Esophagus muscularis mucosa (tissue), 4 donors: ENCODE measurements at regions not wholly inside any gene's neighbourhood (a gene's known extent, or its start where the extent isn't known, plus 50 kb on each side); places are given as distances from the start of the nearest gene placed in this dataset.

Source experiments
- DNase-seq: peaks from one replicate; pipeline ENCODE4 v3.0.0-alpha.2; 2017; ENCODE audit errors: extremely low spot score
- H3K27ac ChIP-seq, 4 donors: fragments of 200-600 bp; sonication (generic); replicated peaks in 1 of 4; 1 replicate in 3 of 4; 2 replicates in 1 of 4; pipeline ENCODE4 v1.5.1; 2016 to 2019; ENCODE audit warnings: mild to moderate bottlenecking in 1 of 4
- H3K27me3 ChIP-seq, 4 donors: fragments of 200-600 bp; sonication (generic); one replicate each; pipeline versions ENCODE4 v1.5.1 to v1.6.0; 2016 to 2019
- H3K36me3 ChIP-seq, 4 donors: fragments of 200-600 bp; sonication (generic); one replicate each; pipeline ENCODE4 v1.5.1; 2016 to 2019
- H3K4me1 ChIP-seq, 4 donors: fragments of 200-600 bp; sonication (generic); one replicate each; pipeline ENCODE4 v1.5.1; 2016 to 2019
- H3K4me3 ChIP-seq, 4 donors: fragments of 200-600 bp; sonication (generic); 1 replicate in 2 of 4; 2 replicates in 2 of 4; pipeline ENCODE4 v1.5.1; 2016 to 2019; ENCODE audit warnings: mild to moderate bottlenecking in 4 of 4, moderate library complexity in 1 of 4
- H3K9me3 ChIP-seq, 4 donors: fragments of 200-600 bp; sonication (generic); 1 replicate in 3 of 4; 2 replicates in 1 of 4; pipeline ENCODE4 v1.5.1; 2016 to 2019
- EP300 ChIP-seq: sonication (generic); formaldehyde crosslinking; IDR thresholded peaks from one replicate; pipeline ENCODE4 v1.6.1; 2017; ENCODE audit warnings: antibody characterized with exemption
- POLR2A ChIP-seq: fragments of 450-650 bp; IDR thresholded peaks from one replicate; pipeline ENCODE4 v1.6.1; 2017; ENCODE audit warnings: antibody characterized with exemption, moderate library complexity, mild to moderate bottlenecking, low read depth
- POLR2AphosphoS5 ChIP-seq, 2 donors: sonication (generic); formaldehyde crosslinking; IDR thresholded peaks; one replicate each; pipeline ENCODE4 v1.6.1; 2017; ENCODE audit warnings: antibody characterized with exemption in 2 of 2
- WGBS: methylation state at CpG from one replicate; pipeline ENCODE4 v1.1.5; 2018; 5-methylcytosine and 5-hydroxymethylcytosine counted together
- intact Hi-C: fragments of 100-400 bp; cut with DNase I; formaldehyde crosslinking; loops from one replicate; pipeline ENCODE4 v1.15.1; 2023
- TF ChIP-seq, protein P1 (sequence below), 3 experiments: fragments of 200-600 bp in 2 of 3; fragments of 450-650 bp in 1 of 3; sonication (generic) in 2 of 3; IDR thresholded peaks; one replicate each; pipeline ENCODE4 v1.5.1; 2017 to 2019; ENCODE audit warnings: antibody characterized with exemption in 3 of 3, mild to moderate bottlenecking in 2 of 3, moderate library complexity in 1 of 3

DNA sequence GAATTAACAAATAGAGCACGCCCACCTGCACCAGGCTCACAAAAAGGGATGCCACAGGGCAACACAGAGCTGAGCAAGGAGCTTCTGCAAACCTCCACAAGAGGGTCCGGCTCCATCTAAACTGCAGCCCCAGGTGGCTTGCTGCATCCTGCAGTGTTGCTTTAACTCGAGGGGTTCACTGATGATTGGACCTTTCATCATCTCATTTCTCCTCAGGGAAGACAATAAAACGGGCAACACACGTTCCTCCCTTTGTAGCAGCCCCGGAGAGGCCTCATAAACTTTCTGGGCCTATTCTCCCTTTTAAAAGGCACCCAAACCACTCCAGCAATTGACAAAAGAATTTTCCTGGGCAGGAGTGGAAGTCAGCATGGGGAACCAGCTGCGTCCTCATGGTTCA, 161.5 kb upstream of the CDH4 start:
- TF ChIP-seq, protein P1, sequence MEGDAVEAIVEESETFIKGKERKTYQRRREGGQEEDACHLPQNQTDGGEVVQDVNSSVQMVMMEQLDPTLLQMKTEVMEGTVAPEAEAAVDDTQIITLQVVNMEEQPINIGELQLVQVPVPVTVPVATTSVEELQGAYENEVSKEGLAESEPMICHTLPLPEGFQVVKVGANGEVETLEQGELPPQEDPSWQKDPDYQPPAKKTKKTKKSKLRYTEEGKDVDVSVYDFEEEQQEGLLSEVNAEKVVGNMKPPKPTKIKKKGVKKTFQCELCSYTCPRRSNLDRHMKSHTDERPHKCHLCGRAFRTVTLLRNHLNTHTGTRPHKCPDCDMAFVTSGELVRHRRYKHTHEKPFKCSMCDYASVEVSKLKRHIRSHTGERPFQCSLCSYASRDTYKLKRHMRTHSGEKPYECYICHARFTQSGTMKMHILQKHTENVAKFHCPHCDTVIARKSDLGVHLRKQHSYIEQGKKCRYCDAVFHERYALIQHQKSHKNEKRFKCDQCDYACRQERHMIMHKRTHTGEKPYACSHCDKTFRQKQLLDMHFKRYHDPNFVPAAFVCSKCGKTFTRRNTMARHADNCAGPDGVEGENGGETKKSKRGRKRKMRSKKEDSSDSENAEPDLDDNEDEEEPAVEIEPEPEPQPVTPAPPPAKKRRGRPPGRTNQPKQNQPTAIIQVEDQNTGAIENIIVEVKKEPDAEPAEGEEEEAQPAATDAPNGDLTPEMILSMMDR (IDR thresholded peaks at IDR 0.05) = no peak
- TF ChIP-seq EP300 (no peak), POLR2A (no peak), POLR2AphosphoS5 (IDR thresholded peaks at IDR 0.05) (no peak)
- Histone ChIP-seq H3K4me3 (no peak overlapping the region), H3K9me3 (peaks cover 0 to 10% (median 5%) of the 10 kb centered on the region in 4 donors), H3K36me3 (no peaks in the 10 kb centered on the region), H3K4me1 (no peaks in the 10 kb centered on the region), H3K27me3 (no peaks in the 10 kb centered on the region), H3K27ac (no peak overlapping the region)
- WGBS = 62% methylated on average over 7 of the region's 7 CpGs
- intact Hi-C loops = no loop called here
- DNase-seq = no peak

GRCh38 chr20:61092251-61092650, 159.8 kb upstream of the CDH4 start:
- Histone ChIP-seq H3K27me3 (no peaks in the 10 kb centered on the region), H3K9me3 (peaks cover 0 to 10% (median 5%) of the 10 kb centered on the region in 4 donors), H3K4me1 (no peaks in the 10 kb centered on the region), H3K36me3 (no peaks in the 10 kb centered on the region), H3K4me3 (no peak overlapping the region), H3K27ac (no peak overlapping the region)
- TF ChIP-seq, protein P1 (IDR thresholded peaks at IDR 0.05) = no peak
- intact Hi-C loops = no loop called here
- DNase-seq = no peak
- 87% methylated on average over 9 of the region's 9 CpGs for WGBS

DNA sequence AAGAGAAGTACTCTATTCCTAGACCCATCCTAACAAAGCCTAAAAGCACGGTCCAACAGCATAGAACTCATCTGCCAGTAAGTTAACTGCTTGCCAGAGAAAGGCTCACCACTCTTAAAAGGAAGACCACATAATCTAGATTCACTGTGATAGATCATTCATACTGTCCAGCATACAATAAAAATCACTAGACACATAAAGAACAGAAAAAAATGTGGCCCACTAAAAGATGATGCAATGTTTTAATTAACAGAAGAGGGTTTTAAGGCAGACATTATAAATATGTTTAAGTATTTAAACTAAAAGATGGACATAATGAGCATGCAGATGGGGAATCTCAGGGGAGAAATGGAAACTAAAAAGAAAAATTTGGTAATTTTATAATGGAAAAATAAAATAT, 157.5 kb upstream of the CDH4 start:
- no peak overlapping the region for H3K4me3 ChIP-seq
- H3K4me1 ChIP-seq = peaks cover 0 to 4% (median 3%) of the 10 kb centered on the region in 4 donors
- H3K27me3 ChIP-seq = no peaks in the 10 kb centered on the region
- peaks cover 0 to 10% (median 5%) of the 10 kb centered on the region in 4 donors for H3K9me3 ChIP-seq
- TF ChIP-seq EP300 (no peak), POLR2A (no peak), POLR2AphosphoS5 (IDR thresholded peaks at IDR 0.05) (no peak)
- TF ChIP-seq, protein P1 (IDR thresholded peaks at IDR 0.05) = no peak
- no peak overlapping the region for H3K27ac ChIP-seq
- 75% methylated on average over 1 of the region's 1 CpG for WGBS
- H3K36me3 ChIP-seq = no peaks in the 10 kb centered on the region
- intact Hi-C loops = no loop called here
- DNase-seq = no peak

DNA sequence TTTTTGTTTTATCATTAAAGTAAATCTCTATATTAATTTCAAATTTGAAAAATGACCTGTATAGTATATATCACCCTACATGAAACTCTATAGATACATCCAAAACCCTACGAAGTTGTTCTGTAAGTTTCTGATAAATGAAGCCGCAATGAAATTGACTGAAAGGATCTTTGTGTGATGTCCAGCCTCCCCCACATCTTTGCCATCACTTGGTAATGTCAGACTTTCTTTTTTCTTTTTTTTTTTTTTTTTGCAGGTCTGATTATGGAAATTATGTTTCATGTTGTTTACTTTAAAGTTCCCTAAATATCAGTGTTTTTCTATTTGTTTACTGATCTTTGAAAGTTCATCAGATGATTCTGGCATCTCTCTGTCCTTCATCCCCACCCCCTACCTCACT, 155.6 kb upstream of the CDH4 start:
- no peak for DNase-seq
- no peak overlapping the region for H3K27ac ChIP-seq
- H3K36me3 ChIP-seq = no peaks in the 10 kb centered on the region
- H3K27me3 ChIP-seq = no peaks in the 10 kb centered on the region
- intact Hi-C loops = no loop called here
- H3K4me3 ChIP-seq = no peak overlapping the region
- H3K4me1 ChIP-seq = peaks cover 0 to 14% (median 9%) of the 10 kb centered on the region in 4 donors
- peaks cover 0 to 10% (median 5%) of the 10 kb centered on the region in 4 donors for H3K9me3 ChIP-seq
- WGBS = 88% methylated on average over 2 of the region's 2 CpGs
- TF ChIP-seq EP300 = no peak
- TF ChIP-seq, protein P1 (IDR thresholded peaks at IDR 0.05) = no peak
- TF ChIP-seq POLR2A = no peak
- no peak for TF ChIP-seq POLR2AphosphoS5 (IDR thresholded peaks at IDR 0.05)

- Histone ChIP-seq H3K27ac (no peak overlapping the region), H3K36me3 (no peaks in the 10 kb centered on the region), H3K4me3 (no peak overlapping the region), H3K4me1 (peaks cover 0 to 14% (median 9%) of the 10 kb centered on the region in 4 donors), H3K9me3 (no peaks in the 10 kb centered on the region), H3K27me3 (no peaks in the 10 kb centered on the region)
- no peak for DNase-seq
- intact Hi-C loops = no loop called here
- WGBS = 17% methylated on average over 12 of the region's 12 CpGs
- TF ChIP-seq POLR2AphosphoS5 (IDR thresholded peaks at IDR 0.05) = no peak
- TF ChIP-seq EP300 = no peak
- no peak for TF ChIP-seq POLR2A
- TF ChIP-seq, protein P1 (IDR thresholded peaks at IDR 0.05) = no peak
These were observed 152.3 kb upstream of the CDH4 start for GRCh38 chr20:61099806-61100205.
